CD4-positive, alpha-beta T cell treated with Interleukin-15 for 1 hour (primary cell): ENCODE measurements at regions not wholly inside any gene's neighbourhood (a gene's known extent, or its start where the extent isn't known, plus 50 kb on each side); places are given as distances from the start of the nearest gene placed in this dataset.

Source experiments
- DNase-seq: peaks from one replicate; pipeline ENCODE4 v3.0.0-alpha.2; 2020

DNA sequence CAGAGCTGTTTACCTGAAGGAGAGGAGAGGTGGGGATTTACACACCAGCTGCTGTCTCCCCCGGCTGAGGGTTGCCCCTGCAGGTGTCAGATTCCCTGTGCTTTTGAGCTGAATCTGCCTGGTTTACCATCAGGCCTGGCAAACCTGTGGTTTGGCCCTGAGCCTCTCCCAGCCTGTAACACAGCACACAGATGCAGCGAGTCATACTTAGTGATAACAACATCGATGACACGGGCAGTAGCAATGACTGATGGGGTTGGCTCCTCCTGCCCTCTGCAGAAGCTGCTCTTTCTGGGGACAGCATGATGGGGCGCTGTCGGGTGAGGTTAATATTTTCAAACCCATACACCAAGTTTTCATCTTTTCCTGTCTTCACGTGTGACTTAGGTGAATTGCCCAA lies 380.0 kb upstream of the B3GAT1 start:
- no peak for DNase-seq

DNA sequence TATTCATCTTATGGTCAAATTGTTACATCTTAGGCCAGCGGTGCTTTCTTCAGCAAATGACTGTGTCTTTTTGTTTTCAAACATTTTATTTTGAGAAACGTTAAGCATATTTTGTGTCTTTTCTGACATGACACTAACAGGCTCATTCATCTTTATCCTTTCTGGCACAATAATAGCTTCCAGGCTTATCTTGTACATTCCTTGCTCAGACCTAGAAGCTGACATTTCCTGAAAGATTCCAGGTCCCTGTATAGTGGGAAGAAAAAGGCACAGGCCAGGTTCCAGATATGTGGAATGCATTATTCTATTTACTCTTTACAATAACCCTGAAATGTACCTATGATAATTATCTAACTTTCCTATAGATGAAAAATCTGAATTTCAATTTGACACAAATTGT lies 379.1 kb upstream of the B3GAT1 start:
- DNase-seq, result no peak

DNA sequence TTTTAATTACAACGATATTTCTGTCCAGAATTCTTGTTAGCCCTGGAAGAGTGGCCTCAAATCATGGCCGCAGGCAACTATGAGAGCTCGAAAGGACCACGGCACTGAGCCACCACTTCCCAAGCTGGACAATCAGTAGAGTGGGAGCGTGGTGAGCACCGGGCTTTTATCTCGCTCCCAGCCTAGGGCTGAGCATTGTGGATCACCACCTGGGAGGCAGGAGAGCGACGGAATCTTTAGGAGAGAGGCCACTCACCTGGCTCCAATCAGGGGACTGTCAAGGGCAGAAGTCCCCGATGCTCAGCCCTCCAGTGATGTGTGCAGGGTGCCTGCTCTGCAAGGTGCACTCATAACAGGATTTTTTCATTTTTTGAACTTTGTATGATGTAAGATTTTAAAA lies 377.1 kb upstream of the B3GAT1 start:
- no peak for DNase-seq

GRCh38 chr11:134786636-134787035 lies 374.6 kb upstream of the B3GAT1 start:
- no peak for DNase-seq

DNA sequence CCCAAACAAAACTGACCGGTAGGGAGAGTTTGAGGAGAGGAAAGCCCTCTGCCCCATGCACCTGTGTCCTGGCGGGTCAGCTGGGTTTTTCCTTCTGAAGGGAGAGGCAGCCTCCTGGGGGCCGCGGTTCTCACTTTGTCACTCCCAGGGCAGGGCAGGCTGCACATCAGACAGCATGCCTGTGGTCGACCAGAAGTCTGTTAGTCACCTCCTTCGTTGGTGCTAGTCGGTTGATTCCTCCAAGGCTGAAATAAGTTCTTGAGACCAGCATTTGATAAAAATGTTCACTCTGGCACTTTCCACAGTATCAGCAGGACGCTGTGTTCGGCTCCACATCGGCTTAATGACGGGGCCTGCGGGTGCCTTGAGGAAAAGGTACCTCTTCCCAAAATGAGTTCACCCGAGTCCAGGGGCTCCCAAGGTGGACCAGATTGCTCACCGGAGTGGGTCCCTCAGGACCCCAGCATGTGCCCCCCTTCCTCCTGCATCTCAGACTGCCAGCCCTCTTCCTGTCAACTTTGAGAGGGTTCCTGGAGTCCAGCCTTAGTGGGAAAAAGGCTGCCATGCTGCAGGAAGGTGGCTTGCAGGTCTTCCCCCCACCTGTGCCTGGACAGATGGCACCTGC lies 373.7 kb upstream of the B3GAT1 start:
- DNase-seq, result no peak

DNA sequence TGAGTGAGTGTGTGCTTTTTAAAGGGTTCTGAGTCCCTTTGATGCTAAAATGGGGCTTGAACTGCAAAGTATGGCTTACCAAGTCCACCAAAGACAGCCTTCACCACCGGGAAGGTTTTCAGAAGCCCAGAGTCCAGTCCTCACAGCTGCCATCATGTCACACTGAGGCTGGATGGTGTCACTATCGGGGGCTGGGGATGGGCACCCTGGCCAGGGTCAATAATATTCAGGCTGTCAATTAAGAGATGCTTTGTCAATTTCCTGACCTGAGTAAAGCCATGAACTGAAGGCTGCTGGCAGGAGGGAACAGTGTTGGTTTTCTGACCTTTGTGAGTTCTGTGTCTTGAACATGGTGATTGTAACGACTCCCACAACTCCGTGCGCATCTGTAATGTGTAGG lies 373.0 kb upstream of the B3GAT1 start:
- DNase-seq, result no peak

DNA sequence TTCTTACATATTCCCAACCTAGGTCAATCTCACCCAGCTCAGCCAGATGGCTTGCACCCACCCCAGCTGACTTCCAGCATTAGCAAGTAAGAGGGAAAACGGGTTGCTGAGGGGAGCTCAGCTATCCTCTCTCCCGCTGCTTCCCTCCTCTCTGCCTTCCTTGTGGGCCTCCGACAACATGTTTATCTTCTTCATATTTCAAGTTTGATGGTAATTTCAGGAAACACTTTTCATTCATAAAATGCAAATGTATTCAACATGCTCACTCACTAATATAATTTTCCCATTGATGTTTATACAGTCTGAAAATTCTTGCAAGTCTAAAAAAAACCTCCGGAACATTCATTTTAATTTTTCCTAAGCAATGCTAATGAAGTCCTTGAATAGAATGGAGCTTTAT lies 372.5 kb upstream of the B3GAT1 start:
- DNase-seq, result no peak

- DNase-seq, result no peak
These were observed 372.0 kb upstream of the B3GAT1 start for GRCh38 chr11:134784046-134784445.

DNA sequence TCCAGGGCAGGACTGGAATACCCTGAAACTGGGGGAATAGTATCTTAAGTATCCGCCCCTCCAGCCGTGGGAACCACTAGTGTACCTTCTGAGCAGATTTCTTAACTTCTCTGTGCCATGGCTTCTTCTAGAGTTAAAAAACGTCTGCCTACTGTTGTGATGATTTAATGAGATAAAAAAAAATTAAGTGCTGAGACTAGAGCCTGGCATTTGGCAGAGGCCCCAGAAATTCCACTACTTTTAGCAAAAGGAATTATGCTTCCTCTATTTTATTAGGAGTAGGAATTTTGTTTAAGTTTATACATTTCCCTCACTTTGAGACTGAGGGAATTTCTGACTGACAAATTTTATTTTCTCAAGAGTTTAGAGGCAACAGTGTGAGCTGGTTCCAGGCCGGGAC lies 371.2 kb upstream of the B3GAT1 start:
- no peak for DNase-seq

GRCh38 chr11:134781380-134781866 lies 369.4 kb upstream of the B3GAT1 start:
- no peak for DNase-seq

DNA sequence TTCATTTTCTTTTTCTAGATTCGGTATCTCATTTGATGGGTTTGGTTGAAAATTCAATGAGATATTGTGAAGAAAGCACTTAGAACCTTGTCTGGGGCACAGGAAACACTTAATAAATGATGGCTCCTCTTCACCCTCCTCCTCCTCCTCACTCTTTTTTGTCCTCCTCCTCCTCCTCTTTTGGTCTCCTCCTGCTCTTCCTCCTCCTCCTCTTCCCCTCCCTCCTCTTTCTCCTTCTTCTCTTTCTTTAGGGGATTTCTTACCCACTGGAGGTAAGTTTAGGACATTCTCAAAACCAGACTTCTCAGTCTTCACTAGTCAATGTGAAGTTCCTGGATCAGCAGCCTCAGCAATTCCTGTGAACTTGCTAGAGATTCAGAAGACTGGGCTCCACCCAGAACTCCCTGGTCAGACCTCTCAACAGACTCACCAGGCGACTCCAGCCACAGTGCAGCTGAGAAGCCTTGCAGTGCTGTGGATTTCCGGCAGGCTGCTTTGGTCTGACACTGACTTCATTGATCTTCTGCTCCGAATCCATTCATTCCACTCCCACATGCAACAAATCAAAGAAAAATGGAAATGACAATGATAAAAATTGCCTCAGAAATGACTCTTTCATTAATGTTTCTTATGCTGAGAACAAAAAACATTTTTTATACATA lies 368.6 kb upstream of the B3GAT1 start:
- no peak for DNase-seq

DNA sequence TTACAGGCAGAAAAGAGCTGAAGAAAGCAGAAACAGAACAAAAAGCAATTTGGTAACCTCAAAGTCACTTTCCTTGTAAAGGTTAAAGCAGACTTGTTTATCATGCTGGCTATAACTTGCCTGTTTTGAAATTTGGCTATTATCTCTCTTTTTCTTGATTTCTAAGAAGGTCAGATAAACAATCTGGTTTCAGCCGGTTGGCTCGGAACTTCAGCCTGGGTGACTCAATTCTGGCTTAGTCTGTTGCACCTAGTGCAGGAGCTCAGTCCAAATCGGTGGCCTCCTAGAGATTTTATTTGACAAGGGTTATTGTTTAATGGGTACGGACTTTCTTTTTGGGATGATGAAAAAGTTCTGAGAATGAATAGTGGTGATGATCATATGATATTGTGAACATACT lies 367.1 kb upstream of the B3GAT1 start:
- no peak for DNase-seq

DNA sequence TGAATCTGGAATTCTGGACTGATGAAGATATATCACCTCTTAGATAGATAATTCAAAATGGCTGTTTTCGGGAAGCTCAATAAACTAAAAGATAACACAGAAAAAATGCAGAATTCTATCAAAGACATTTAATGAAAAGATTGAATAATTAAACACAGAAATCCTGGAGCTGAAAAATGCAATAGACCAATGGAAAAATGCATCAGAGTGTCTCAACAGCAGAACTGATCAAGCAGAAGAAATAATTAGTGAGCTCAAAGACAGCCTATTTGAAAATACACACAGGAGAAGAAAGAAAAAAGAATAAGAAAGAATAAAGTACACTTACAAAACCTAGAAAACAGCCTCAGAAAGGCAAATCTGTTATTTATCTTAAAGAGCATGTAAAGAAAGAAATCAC lies 356.4 kb upstream of the B3GAT1 start:
- no peak for DNase-seq

GRCh38 chr11:134765565-134765964 lies 353.5 kb upstream of the B3GAT1 start:
- DNase-seq, result no peak

DNA sequence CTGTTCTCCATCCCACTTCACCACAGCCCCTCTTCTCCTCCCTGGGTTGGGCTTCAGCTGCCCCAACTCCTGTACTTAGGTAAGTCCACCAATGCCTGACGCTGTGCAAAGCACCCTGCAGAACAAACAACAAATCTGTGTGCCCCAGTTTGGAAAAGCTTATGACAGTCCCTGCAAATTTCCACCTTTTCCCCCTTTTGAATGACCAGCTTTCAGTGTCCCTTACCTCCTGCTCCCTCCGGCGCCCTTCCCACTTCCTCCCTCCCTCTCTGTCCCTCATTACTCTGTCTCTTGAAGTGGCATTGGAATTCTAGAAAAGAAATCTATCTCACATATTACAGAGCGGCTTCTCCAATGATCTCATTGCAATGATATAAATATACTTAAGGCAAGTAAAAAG lies 352.9 kb upstream of the B3GAT1 start:
- no peak for DNase-seq

DNA sequence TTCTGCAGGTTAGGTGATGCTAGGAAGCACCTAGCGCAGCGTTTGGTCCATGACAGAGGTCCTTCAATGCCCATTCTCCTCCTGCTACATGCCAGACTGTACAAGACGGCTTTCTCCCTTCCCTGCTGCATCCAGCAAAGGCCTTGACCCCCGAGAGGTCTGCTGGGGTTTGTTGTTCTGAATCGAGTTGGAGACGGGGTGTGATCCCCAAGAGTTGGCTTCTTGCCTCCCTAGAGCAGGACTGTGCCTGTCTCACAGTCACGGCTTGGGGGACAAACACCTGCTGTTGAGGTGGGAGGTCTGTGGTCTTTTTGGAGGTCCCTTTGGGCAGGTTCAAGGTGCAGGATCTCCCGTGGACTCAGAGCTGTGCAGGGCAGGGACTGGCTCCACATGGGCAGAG lies 352.3 kb upstream of the B3GAT1 start:
- no peak for DNase-seq

- DNase-seq, result no peak
These were observed 351.0 kb upstream of the B3GAT1 start for GRCh38 chr11:134763030-134763388.

DNA sequence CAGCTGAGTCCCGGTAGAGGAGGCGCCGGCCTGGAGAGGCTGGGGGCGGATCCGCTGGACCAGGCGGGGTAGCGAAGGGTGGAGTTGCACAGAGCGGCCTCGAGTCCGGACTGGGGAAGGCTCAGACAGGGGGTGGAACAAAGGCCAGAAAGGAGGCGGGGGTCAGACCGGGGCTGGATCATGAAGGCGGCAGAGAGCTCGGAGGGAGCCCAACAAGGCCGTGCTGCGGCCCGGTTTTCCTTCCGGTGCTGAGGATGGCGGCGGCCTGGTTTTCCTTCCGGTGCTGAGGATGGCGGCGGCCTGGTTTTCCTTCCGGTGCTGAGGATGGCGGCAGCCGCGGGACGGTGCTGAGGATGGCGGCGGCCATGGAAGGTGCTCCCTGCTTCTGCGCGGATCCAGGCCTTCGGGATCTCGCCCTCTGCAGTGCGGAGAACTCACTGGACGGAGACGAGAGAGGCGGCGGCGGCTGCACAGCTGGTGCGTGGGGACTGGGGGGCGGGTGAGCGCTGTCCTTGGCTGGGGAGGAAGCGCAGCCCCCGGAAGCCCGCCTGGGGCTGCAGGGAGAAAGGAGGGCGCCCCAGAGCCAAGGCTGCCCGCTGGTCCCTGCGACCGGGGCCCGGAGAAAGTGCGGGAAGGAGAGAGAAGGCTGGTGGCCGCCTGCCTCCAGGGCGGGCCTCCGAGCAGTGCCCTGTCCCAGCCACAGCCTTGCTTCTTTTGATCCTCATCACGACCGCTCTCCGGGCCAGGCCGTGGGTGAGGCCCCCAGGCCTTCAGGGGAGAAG lies 350.4 kb upstream of the B3GAT1 start:
- no peak for DNase-seq

- DNase-seq, result no peak
These were observed 349.8 kb upstream of the B3GAT1 start for GRCh38 chr11:134761926-134762247.

- DNase-seq, result no peak
These were observed 349.3 kb upstream of the B3GAT1 start for GRCh38 chr11:134761386-134761785.

DNA sequence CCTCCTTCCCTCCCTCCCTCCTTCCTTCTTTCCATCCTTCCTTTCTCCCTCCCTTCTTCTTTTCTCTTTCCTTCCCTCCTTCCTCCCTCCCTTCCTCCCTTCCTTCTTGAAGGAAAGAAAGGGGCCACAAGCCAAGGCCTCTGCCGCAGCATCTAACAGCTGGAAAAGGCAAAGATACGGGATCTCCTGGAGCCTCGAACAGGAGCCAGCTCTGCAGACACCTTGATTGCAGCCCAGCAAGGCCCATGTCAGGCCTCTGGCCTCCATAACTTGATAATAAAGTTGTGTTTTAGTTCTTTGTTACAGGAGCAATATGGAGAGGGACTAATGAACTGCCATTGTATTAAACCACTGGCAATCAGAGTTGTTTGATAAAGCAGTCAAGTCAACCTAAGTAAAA lies 348.9 kb upstream of the B3GAT1 start:
- no peak for DNase-seq

GRCh38 chr11:134760299-134760698 lies 348.3 kb upstream of the B3GAT1 start:
- DNase-seq, result no peak

DNA sequence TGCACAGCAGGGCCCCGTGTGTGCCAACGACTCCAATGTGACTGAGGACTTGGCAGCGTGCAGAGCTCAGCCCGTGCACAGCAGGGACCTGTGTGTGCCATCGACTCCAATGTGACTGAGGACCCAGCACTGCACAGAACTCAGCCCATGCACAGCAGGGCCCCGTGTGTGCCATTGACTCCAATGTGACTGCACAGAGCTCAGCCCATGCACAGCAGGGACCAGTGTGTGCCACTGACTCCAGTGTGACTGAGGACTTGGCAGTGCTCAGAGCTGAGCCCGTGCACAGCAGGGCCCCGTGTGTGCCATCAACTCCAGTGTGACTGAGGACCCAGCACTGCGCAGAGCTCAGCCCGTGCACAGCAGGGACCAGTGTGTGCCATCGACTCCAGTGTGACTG lies 347.8 kb upstream of the B3GAT1 start:
- no peak for DNase-seq

DNA sequence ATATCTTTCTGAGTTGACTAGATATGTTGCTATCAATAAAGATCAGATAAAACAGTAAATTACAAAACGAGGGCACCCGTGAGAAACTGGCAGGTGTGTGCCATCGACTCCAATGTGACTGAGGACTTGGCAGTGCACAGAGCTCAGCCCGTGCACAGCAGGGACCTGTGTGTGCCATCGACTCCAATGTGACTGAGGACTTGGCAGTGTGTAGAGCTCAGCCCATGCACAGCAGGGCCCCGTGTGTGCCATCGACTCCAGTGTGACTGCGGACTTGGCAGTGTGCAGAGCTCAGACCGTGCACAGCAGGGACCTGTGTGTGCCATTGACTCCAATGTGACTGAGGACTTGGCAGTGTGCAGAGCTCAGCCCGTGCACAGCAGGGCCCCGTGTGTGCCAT lies 347.2 kb upstream of the B3GAT1 start:
- DNase-seq, result no peak
